Suprapubic skin (tissue), 4 donors: ENCODE measurements at regions not wholly inside any gene's neighbourhood (a gene's known extent, or its start where the extent isn't known, plus 50 kb on each side); places are given as distances from the start of the nearest gene placed in this dataset.

ENCODE experiments used
- DNase-seq, 2 donors: peaks; one replicate each; pipeline ENCODE4 v3.0.0-alpha.2; 2019; ENCODE audit warnings: low spot score in 2 of 2
- H3K27ac ChIP-seq: fragments of 200-600 bp; sonication (generic); one replicate; pipeline ENCODE4 v1.5.1; 2019
- H3K27me3 ChIP-seq: fragments of 200-600 bp; sonication (generic); one replicate; pipeline ENCODE4 v1.5.1; 2019
- H3K36me3 ChIP-seq: fragments of 200-600 bp; sonication (generic); one replicate; pipeline ENCODE4 v1.5.1; 2019
- H3K4me1 ChIP-seq: fragments of 200-600 bp; sonication (generic); one replicate; pipeline ENCODE4 v1.5.1; 2019
- H3K4me3 ChIP-seq: fragments of 200-600 bp; sonication (generic); one replicate; pipeline ENCODE4 v1.5.1; 2019; ENCODE audit warnings: mild to moderate bottlenecking
- H3K9me3 ChIP-seq: fragments of 200-600 bp; sonication (generic); one replicate; pipeline ENCODE4 v1.5.1; 2019
- EP300 ChIP-seq: sonication (generic); formaldehyde crosslinking; IDR thresholded peaks from one replicate; pipeline ENCODE4 v1.6.1; 2017; ENCODE audit warnings: antibody characterized with exemption
- POLR2A ChIP-seq, 2 donors: fragments of 450-650 bp; IDR thresholded peaks; one replicate each; pipeline ENCODE4 v1.6.1; 2017; ENCODE audit warnings: antibody characterized with exemption in 2 of 2, mild to moderate bottlenecking in 2 of 2, moderate library complexity in 2 of 2
- POLR2AphosphoS5 ChIP-seq, 3 donors: sonication (generic); formaldehyde crosslinking; IDR thresholded peaks; one replicate each; pipeline ENCODE4 v1.6.1; 2017; ENCODE audit warnings: antibody characterized with exemption in 3 of 3
- WGBS: methylation state at CpG from one replicate; pipeline ENCODE4 v1.1.5; 2018; 5-methylcytosine and 5-hydroxymethylcytosine counted together
- TF ChIP-seq, protein P1 (sequence below), 2 donors: fragments of 200-600 bp in 1 of 2; fragments of 450-650 bp in 1 of 2; sonication (generic) in 1 of 2; IDR thresholded peaks; one replicate each; pipeline ENCODE4 v1.5.1; 2016 to 2019; ENCODE audit warnings: antibody characterized with exemption in 2 of 2, mild to moderate bottlenecking in 1 of 2, moderate library complexity in 1 of 2

DNA sequence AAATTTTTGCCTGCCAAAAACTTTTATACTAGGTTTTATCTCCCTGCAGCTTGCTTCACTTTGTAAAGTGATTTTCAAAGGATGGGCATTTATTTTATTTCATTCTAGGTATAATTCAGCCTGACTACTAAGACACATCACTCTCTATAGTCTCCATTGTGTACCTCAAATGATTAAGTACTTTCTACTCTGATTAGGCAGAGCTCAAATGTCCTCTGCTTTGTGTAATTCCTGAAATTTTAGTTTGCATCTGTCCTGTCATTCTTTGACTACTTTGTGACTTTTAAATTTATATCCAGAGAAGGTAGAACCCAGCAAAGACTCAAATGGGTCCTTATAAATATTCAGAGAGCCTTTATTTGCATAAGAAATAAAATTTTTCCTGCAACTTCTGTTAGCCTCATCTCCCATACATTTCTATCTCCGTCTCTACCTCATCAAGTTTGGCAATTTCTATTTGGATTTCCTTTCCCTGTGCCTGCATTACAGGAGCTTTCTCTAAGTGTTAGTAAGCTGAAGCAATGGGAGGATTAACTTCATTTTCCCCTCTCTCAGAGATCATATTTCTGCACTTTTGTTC lies 1038.0 kb upstream of the ATXN8OS start:
- no peak for DNase-seq
- no peaks in the 10 kb centered on the region for H3K36me3 ChIP-seq
- H3K27me3 ChIP-seq: no peaks in the 10 kb centered on the region
- H3K4me3 ChIP-seq: no peak overlapping the region
- 77% methylated on average over 1 of the region's 1 CpG for WGBS
- H3K4me1 ChIP-seq: no peaks in the 10 kb centered on the region
- no peak overlapping the region for H3K27ac ChIP-seq
- H3K9me3 ChIP-seq: no peaks in the 10 kb centered on the region
- TF ChIP-seq POLR2A (IDR thresholded peaks at IDR 0.05): no peak
- TF ChIP-seq, protein P1, sequence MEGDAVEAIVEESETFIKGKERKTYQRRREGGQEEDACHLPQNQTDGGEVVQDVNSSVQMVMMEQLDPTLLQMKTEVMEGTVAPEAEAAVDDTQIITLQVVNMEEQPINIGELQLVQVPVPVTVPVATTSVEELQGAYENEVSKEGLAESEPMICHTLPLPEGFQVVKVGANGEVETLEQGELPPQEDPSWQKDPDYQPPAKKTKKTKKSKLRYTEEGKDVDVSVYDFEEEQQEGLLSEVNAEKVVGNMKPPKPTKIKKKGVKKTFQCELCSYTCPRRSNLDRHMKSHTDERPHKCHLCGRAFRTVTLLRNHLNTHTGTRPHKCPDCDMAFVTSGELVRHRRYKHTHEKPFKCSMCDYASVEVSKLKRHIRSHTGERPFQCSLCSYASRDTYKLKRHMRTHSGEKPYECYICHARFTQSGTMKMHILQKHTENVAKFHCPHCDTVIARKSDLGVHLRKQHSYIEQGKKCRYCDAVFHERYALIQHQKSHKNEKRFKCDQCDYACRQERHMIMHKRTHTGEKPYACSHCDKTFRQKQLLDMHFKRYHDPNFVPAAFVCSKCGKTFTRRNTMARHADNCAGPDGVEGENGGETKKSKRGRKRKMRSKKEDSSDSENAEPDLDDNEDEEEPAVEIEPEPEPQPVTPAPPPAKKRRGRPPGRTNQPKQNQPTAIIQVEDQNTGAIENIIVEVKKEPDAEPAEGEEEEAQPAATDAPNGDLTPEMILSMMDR (IDR thresholded peaks at IDR 0.05): no peak
- no peak for TF ChIP-seq POLR2AphosphoS5 (IDR thresholded peaks at IDR 0.05)
- no peak for TF ChIP-seq EP300

DNA sequence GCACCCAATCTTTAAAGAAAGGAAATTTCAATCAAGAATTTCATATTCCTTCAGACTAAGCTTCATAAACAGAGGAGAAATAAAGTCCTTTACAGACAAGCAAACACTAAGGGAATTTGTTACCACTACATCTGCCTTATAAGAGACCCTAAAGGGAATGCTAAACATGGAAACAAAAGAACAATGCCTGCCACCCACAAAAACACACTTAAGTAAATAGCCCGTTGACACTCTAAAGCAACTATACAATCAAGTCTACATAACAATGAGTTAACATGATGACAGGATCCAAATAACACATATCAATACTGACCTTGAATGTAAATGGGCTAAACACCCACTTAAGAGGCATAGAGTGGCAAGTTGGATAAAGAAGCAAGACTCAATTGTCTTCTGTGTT lies 1056.9 kb upstream of the ATXN8OS start:
- Histone ChIP-seq H3K27me3 (no peaks in the 10 kb centered on the region), H3K9me3 (peaks cover 10% of the 10 kb centered on the region), H3K36me3 (no peaks in the 10 kb centered on the region), H3K4me3 (no peak overlapping the region), H3K27ac (no peak overlapping the region), H3K4me1 (no peaks in the 10 kb centered on the region)
- WGBS: 65% methylated on average over 1 of the region's 1 CpG
- no peak for DNase-seq
- TF ChIP-seq POLR2A (IDR thresholded peaks at IDR 0.05) (no peak), EP300 (no peak), POLR2AphosphoS5 (IDR thresholded peaks at IDR 0.05) (no peak)
- TF ChIP-seq, protein P1 (IDR thresholded peaks at IDR 0.05): no peak

DNA sequence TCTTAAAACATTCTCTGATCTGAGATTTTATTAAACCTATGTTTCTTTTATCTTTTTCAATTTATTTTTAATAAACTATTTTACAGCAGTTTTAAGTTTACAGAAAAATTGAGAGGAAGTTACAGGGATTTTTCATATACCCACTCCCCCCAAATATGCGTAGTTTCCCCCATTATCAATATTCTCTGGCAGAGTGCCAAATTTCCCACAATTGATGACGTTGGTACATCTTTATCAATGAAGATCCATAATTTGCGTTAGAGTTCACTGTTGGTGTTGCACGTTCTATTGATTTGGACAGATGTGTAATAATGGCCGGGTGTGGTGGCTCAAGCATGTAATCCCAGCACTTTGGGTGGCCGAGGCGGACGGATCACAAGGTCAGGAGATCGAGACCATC lies 1063.0 kb upstream of the ATXN8OS start:
- Histone ChIP-seq H3K36me3 (no peaks in the 10 kb centered on the region), H3K27me3 (no peaks in the 10 kb centered on the region), H3K4me3 (no peak overlapping the region), H3K4me1 (no peaks in the 10 kb centered on the region), H3K27ac (no peak overlapping the region), H3K9me3 (peaks cover 3% of the 10 kb centered on the region)
- no peak for DNase-seq
- WGBS: 94% methylated on average over 9 of the region's 9 CpGs
- TF ChIP-seq POLR2A (IDR thresholded peaks at IDR 0.05) (no peak), EP300 (no peak)
- TF ChIP-seq, protein P1 (IDR thresholded peaks at IDR 0.05): no peak

DNA sequence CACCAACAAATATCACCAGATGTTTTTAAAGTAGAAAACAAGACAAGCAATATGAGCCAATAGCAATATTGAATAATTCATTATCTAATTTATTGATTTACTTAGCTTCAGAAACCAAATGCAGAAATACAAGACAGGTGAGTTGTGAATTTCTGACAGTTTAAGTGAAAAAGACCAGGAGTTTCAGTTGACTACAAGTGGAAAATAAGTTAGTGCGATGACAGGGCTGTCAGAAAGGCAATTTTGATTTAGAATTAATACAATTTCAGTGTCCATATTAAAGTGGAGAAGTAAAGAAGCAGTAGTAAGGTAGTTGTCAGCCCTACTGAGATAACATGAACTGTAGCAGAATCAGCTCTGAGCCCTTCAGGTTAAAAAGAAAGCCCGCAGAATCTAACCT lies 1066.7 kb upstream of the ATXN8OS start:
- Histone ChIP-seq H3K4me3 (no peak overlapping the region), H3K4me1 (no peaks in the 10 kb centered on the region), H3K27me3 (no peaks in the 10 kb centered on the region), H3K36me3 (no peaks in the 10 kb centered on the region), H3K27ac (no peak overlapping the region), H3K9me3 (peaks cover under 1% of the 10 kb centered on the region)
- DNase-seq: no peak
- 76% methylated on average over 2 of the region's 2 CpGs for WGBS
- TF ChIP-seq EP300: no peak
- no peak for TF ChIP-seq POLR2AphosphoS5 (IDR thresholded peaks at IDR 0.05)
- TF ChIP-seq, protein P1 (IDR thresholded peaks at IDR 0.05): no peak
- TF ChIP-seq POLR2A (IDR thresholded peaks at IDR 0.05): no peak

DNA sequence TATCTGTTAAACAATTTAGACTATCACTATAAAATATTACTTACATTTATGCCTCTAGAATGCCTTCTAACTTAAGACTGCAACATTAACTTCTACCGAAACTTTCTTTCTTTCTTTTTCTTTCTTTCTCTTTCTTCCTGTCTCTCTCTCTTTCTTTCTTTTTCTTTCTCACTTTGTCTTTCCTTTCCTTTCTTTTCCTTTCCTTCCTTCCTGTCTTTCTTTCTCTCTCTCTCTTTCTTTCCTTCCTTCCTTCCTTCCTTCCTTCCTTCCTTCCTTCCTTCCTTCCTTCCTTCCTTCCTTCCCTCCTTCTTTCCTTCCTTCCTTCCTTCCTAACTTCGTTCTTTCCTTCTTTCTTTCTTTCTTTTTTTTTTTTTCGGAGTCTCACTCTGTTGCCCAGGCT lies 1071.9 kb upstream of the ATXN8OS start:
- TF ChIP-seq EP300: no peak
- no peak for TF ChIP-seq POLR2A (IDR thresholded peaks at IDR 0.05)
- TF ChIP-seq POLR2AphosphoS5 (IDR thresholded peaks at IDR 0.05): no peak
- TF ChIP-seq, protein P1 (IDR thresholded peaks at IDR 0.05): no peak
- WGBS: 87% methylated on average over 3 of the region's 3 CpGs

More for the DNA sequence above, 1071.9 kb upstream of the ATXN8OS start:
- H3K36me3 ChIP-seq: no peaks in the 10 kb centered on the region
- H3K27ac ChIP-seq: no peak overlapping the region
- H3K4me3 ChIP-seq: no peak overlapping the region
- H3K4me1 ChIP-seq: no peaks in the 10 kb centered on the region
- H3K9me3 ChIP-seq: no peaks in the 10 kb centered on the region
- no peak for DNase-seq
- H3K27me3 ChIP-seq: no peaks in the 10 kb centered on the region
